ENCODE measurements at regions not wholly inside any gene's neighbourhood (a gene's known extent, or its start where the extent isn't known, plus 50 kb on each side); places are given as distances from the start of the nearest gene placed in this dataset.

DNA sequence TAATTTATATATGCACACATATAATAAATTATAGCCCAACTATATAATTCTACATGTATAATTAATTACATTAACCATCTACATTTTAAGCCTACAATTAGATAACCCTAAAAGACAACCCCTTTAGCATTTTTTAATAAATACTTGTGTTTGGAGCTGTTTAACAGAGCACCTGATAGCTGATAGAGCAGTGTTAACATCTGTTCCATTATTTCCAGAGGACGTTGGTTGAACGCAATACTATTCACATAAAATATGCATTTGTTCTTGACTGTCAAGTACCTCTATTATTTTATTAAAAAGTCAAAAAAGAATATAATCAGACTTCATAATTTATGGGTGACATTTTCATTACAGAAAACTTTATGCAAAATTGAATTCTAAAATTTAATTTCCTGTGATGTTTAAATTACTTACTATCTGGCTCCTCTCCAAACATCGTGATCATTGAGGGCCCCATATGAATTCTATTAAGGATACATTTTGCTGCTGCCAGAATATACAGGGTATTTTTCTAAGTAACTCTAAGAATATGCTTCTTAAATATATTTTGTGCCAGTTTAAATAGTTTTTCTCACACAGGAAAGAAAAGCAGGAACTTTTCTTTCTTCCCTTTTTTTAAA is 234.3 kb downstream of the SHOX2 start:
- no peak for FAIRE-seq
- TF ChIP-seq, protein P1, sequence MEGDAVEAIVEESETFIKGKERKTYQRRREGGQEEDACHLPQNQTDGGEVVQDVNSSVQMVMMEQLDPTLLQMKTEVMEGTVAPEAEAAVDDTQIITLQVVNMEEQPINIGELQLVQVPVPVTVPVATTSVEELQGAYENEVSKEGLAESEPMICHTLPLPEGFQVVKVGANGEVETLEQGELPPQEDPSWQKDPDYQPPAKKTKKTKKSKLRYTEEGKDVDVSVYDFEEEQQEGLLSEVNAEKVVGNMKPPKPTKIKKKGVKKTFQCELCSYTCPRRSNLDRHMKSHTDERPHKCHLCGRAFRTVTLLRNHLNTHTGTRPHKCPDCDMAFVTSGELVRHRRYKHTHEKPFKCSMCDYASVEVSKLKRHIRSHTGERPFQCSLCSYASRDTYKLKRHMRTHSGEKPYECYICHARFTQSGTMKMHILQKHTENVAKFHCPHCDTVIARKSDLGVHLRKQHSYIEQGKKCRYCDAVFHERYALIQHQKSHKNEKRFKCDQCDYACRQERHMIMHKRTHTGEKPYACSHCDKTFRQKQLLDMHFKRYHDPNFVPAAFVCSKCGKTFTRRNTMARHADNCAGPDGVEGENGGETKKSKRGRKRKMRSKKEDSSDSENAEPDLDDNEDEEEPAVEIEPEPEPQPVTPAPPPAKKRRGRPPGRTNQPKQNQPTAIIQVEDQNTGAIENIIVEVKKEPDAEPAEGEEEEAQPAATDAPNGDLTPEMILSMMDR (IDR thresholded peaks at IDR 0.05; ENCODE audit: insufficient read depth, missing control alignments) = no peak
- DNase-seq (ENCODE audit: insufficient read length, low spot score) = no peak

DNA sequence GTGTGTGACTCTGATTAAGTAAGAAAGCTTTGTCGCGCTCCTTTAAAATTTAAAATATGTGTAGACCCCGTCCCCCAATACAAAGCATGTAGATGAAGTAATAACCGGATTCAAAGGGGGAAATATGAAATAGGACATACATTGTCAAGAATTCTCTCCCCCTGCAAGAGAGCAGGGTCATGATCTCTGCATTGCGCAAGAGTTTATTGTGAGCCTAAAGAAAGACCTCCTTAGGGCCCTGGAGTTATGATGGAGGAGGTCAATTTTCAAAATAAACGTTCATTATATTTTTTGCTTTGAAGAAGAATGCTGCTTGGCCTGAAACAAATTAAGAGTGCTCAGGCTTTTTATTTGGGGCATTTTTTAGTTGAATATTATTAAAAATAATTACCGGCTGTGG is 235.0 kb downstream of the SHOX2 start:
- DNase-seq (ENCODE audit: insufficient read length, low spot score) (no peak), FAIRE-seq (no peak)
- TF ChIP-seq, protein P1 (IDR thresholded peaks at IDR 0.05; ENCODE audit: insufficient read depth, missing control alignments) = no peak

DNA sequence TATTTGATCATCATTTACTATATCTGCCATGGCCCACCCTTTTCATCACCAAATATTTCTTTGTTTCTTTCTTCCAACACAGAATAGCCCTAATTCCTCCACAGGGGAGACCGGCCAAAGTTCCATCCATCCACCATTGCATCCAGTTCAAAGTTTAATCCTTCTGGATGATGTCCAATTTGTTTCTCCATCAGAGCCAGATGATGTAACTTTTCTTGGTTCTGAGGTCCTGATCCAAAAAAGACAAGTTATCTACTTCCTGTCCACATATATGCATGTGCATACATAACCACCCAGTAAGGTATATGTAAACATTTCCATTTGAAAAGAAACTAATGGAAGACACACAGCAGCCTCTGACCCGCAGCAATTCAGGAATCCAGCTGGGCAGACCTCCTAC is 237.3 kb downstream of the SHOX2 start:
- DNase-seq (ENCODE audit: insufficient read length, low spot score) (no peak), FAIRE-seq (no peak)
- TF ChIP-seq, protein P1 (IDR thresholded peaks at IDR 0.05; ENCODE audit: insufficient read depth, missing control alignments) = no peak

DNA sequence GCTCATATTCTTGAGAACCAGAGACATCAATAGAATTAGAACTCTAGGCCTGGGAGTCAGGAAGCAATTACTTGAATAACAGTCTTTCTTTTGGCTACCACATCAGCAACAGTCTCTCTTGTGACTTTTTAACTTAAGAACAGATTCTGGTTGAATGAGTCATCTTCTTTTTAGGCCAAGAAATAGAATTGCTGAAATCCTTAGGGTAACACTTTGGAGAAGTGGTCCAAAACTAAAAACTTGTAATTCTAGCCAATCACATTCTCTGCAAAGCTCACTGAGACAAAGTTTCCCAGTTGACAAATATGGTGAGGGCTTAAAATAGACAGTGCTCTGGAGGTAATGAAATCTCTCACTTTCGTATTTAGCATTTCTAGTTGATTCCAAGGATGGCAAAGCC is 238.0 kb downstream of the SHOX2 start:
- FAIRE-seq (no peak), DNase-seq (ENCODE audit: insufficient read length, low spot score) (no peak)
- TF ChIP-seq, protein P1 (IDR thresholded peaks at IDR 0.05; ENCODE audit: insufficient read depth, missing control alignments) = no peak

DNA sequence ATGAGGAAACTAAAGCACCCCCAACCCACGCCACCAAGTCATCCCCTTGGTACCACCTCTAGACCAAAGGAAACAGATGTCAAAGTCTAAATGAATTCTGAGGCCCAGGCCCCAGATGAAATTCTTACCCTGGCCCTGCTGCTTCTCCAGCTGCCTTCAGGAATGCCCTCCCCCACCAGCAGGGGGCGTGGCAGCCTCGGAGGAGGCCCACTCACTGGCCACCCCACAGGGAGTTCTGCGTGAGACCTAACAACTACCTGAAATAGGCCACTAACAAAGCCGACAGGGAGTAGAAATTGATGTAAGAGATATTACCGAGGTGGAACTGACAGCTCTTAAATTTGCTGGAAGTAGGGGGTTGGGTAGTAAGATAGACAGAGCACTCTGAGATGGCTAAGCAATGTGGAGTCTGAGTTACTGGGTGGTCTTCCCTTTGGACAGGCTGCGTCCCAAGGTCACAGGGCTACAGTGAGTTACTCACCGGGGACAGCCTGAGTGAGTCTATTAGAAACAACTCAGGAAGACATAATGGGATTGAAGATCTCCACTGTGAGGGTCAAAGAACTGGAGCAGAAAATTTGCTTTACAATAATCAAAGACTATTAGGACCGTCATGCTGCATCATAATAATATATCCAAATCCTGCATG is 240.7 kb downstream of the SHOX2 start:
- DNase-seq (ENCODE audit: insufficient read length, low spot score) (no peak), FAIRE-seq (no peak)
- TF ChIP-seq, protein P1 (IDR thresholded peaks at IDR 0.05; ENCODE audit: insufficient read depth, missing control alignments) = peak; percentile 76

DNA sequence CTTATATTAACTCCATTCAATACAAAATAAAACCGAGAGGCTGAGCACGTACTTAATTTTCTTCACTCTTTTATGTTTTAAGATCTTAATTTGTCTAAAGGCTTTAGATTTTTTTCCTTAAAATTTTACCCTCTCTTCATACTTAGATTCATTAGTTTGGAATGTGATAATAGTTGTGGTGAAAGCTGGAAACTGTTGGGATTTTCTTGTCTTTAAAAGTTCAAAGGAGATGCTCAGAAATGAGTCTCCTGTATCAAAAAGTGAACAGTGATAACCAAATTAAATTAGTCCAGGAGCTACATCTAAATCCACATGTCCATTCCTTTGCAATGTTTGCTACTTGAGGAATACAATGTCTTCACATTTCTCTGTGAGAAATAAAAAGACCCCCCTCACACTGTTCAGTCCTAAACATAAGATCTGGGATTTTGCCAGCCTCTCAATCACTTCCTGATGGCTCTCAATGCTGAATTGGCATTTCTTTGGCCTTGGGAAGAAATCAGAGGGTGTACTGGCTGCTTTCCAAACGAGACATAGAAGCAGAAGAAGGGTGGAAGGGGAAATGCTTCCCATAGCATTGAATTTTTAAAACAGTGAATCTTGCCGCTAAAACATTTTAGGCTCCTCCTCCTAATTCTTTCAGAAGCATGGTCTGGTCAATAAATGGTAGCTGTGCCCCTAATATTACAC is 245.0 kb downstream of the SHOX2 start:
- DNase-seq (ENCODE audit: insufficient read length, low spot score) (no peak), FAIRE-seq (no peak)
- TF ChIP-seq, protein P1 (IDR thresholded peaks at IDR 0.05; ENCODE audit: insufficient read depth, missing control alignments) = no peak

DNA sequence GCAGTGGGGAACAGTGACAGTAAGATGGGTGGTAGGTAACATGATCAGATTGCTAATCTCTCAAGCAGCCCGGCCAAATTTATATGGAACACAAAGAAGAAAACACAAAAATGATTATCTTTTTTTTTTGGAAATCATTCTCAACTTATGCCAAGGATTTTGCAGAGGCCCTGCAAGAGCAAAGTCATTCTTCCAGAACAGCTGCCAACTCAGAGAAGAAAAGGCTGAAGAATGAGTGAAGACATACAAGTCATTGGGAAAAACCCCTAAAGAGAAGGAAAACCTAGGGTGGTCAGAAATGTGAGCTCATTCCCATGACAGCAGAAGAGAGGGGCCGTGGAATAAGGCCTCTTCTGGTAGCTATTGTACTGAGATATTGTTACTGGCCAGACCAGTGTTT is 246.7 kb downstream of the SHOX2 start:
- TF ChIP-seq, protein P1 (IDR thresholded peaks at IDR 0.05; ENCODE audit: insufficient read depth, missing control alignments) = no peak
- no peak for FAIRE-seq
- DNase-seq (ENCODE audit: insufficient read length, low spot score) = no peak
